CD4-positive, alpha-beta T cell (primary cell): ENCODE measurements at regions not wholly inside any gene's neighbourhood (a gene's known extent, or its start where the extent isn't known, plus 50 kb on each side); places are given as distances from the start of the nearest gene placed in this dataset.

Source experiments
- ATAC-seq: fragments of 200-7000 bp; cut with Tn5 transposase; one replicate; pipeline ENCODE4 v1.10.0; 2022; ENCODE audit warnings: mild to moderate bottlenecking; ENCODE audit not compliant: poor library complexity
- CTCF ChIA-PET: fragments of 350-600 bp; sonication (Branson Sonifier 250); formaldehyde crosslinking; loops from one replicate; lab custom pipeline; 2021; ENCODE audit warnings: antibody characterized with exemption, inconsistent platforms; lab: Charles Lee
- POLR2A ChIA-PET: fragments of 350-600 bp; sonication (Branson Sonifier 250); formaldehyde crosslinking; loops from one replicate; lab custom pipeline; 2021; ENCODE audit warnings: antibody characterized with exemption, inconsistent platforms; lab: Charles Lee
- DNase-seq, 14 experiments: peaks; one replicate each; pipeline ENCODE4 v3.0.0-alpha.2; 2013 to 2020; ENCODE audit warnings: mixed read lengths in 2 of 14
- H3K27ac ChIP-seq, 2 donors: one replicate each; pipeline versions ENCODE4 v1.5.1 to v1.7.0; 2013; ENCODE audit warnings: low read length in 2 of 2, low read depth in 1 of 2, mild to moderate bottlenecking in 1 of 2
- H3K27me3 ChIP-seq, 2 experiments: 1 replicate in 1 of 2; 2 replicates in 1 of 2; pipeline versions ENCODE4 v1.6.1 to v1.7.0; 2013; ENCODE audit warnings: low read length in 2 of 2, control low read depth in 1 of 2, mild to moderate bottlenecking in 1 of 2, moderate library complexity in 1 of 2; ENCODE audit not compliant: insufficient read depth in 2 of 2, control insufficient read depth in 1 of 2
- H3K36me3 ChIP-seq: one replicate; pipeline ENCODE4 v1.6.1; 2013; ENCODE audit warnings: low read length, control low read depth; ENCODE audit not compliant: insufficient read depth
- H3K4me1 ChIP-seq: one replicate; pipeline ENCODE4 v1.6.1; 2013; ENCODE audit warnings: low read length, control low read depth; ENCODE audit not compliant: insufficient read depth
- H3K4me3 ChIP-seq: one replicate; pipeline ENCODE4 v1.5.1; 2013; ENCODE audit warnings: mild to moderate bottlenecking, low read length, moderate library complexity
- H3K9me3 ChIP-seq, 2 experiments: 1 replicate in 1 of 2; 2 replicates in 1 of 2; pipeline versions ENCODE4 v1.6.1 to v1.7.0; 2013; ENCODE audit warnings: low read length in 2 of 2, mild to moderate bottlenecking in 2 of 2, control low read depth in 1 of 2, moderate library complexity in 1 of 2; ENCODE audit not compliant: control insufficient read depth in 1 of 2, insufficient read depth in 1 of 2
- H3K27ac Mint-ChIP-seq: one replicate; pipeline ENCODE4 v1.8.0; 2020; ENCODE audit warnings: mixed read lengths
- H3K27me3 Mint-ChIP-seq: one replicate; pipeline ENCODE4 v1.8.0; 2021; ENCODE audit warnings: mixed read lengths
- H3K36me3 Mint-ChIP-seq: one replicate; pipeline ENCODE4 v1.8.0; 2021; ENCODE audit warnings: low read depth, mixed read lengths
- H3K4me1 Mint-ChIP-seq: one replicate; pipeline ENCODE4 v1.8.0; 2021; ENCODE audit warnings: low read depth, mixed read lengths
- H3K4me3 Mint-ChIP-seq: one replicate; pipeline ENCODE4 v1.8.0; 2020; ENCODE audit warnings: mild to moderate bottlenecking, mixed read lengths
- H3K9me3 Mint-ChIP-seq: one replicate; pipeline ENCODE4 v1.8.0; 2020; ENCODE audit warnings: mixed read lengths
- intact Hi-C, 2 experiments: fragments of 100-400 bp; cut with DNase I in 1 of 2; cut with micrococcal nuclease in 1 of 2; formaldehyde crosslinking; loops; one replicate each; pipeline versions ENCODE4 v1.15.1 to v1.9.0; 2023 to 2025; cut with DNase I, micrococcal nuclease
- TF ChIP-seq, protein P1 (sequence below): fragments of 200-600 bp; IDR thresholded peaks from one replicate; pipeline ENCODE4 v1.8.0; 2022; ENCODE audit warnings: antibody characterized with exemption, mild to moderate bottlenecking

DNA sequence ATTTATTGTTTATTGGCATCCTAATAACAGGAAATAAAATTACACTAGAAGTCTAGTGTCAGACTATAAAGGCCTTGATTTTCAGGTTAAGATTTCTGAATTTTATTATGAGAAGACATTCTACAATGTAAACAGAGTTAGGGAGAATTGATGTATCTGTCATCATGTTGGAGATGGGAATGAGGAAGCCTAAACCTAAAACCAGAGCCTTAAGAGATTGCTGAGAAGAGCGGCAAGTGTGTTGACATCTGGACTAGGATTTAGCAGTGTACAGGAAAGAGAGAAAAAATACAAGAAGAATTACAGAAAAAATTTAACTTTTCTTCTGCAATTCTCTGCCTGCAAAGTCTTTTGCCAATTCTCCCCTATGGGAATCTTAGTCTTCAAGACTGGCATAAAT, 525.5 kb downstream of the NR2F1-AS1 start:
- no peaks in the 10 kb centered on the region for H3K9me3 ChIP-seq
- no peaks in the 10 kb centered on the region for H3K4me1 ChIP-seq
- intact Hi-C loops = no loop called here
- H3K4me3 ChIP-seq = no peak overlapping the region
- no peak overlapping the region for H3K27ac ChIP-seq
- DNase-seq (no peak), ATAC-seq (no peak)
- no peaks in the 10 kb centered on the region for H3K36me3 ChIP-seq
- no peaks in the 10 kb centered on the region for H3K27me3 ChIP-seq
- H3K4me1 Mint-ChIP-seq = no peaks in the 10 kb centered on the region
- TF ChIP-seq, protein P1, sequence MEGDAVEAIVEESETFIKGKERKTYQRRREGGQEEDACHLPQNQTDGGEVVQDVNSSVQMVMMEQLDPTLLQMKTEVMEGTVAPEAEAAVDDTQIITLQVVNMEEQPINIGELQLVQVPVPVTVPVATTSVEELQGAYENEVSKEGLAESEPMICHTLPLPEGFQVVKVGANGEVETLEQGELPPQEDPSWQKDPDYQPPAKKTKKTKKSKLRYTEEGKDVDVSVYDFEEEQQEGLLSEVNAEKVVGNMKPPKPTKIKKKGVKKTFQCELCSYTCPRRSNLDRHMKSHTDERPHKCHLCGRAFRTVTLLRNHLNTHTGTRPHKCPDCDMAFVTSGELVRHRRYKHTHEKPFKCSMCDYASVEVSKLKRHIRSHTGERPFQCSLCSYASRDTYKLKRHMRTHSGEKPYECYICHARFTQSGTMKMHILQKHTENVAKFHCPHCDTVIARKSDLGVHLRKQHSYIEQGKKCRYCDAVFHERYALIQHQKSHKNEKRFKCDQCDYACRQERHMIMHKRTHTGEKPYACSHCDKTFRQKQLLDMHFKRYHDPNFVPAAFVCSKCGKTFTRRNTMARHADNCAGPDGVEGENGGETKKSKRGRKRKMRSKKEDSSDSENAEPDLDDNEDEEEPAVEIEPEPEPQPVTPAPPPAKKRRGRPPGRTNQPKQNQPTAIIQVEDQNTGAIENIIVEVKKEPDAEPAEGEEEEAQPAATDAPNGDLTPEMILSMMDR = no peak
- H3K27me3 Mint-ChIP-seq = no peaks in the 10 kb centered on the region
- no peak overlapping the region for H3K27ac Mint-ChIP-seq
- no peak overlapping the region for H3K4me3 Mint-ChIP-seq
- CTCF ChIA-PET = no interaction called here
- H3K9me3 Mint-ChIP-seq = no peaks in the 10 kb centered on the region
- H3K36me3 Mint-ChIP-seq = no peaks in the 10 kb centered on the region
- POLR2A ChIA-PET = no interaction called here

DNA sequence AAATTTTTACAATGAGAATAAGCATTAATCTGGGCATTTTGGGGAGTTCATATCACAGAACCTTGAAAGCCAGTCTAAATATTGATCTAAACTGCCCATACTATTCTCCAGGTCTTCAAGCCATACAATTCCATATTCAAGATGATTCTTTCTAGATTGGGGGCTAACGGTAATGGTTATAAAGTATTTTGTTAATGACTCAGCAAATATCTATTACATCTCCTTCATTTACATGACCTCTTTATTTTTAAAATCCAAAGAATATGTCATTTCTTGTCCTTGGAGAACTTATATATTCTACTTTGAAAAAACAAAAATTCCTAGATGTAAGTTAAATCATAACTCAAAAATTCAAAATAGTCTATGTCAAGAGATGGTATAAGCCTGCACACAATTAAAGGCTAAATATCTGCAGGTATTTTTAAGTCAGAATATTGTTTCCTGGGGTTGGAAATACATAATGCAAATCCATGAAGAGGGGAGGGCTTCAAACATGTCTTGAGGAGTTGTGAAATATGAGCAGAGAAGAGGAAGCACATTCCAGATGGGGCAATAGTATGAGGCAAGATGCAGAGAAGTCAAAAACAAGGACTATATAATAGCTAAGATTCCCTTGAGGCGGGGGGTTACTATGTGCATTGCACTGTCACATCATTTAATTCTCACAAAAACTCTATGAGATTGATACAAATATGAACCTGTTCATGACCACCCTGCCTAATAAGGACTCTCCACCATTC, 526.4 kb downstream of the NR2F1-AS1 start:
- intact Hi-C loops = no loop called here
- H3K4me1 ChIP-seq = no peaks in the 10 kb centered on the region
- H3K4me1 Mint-ChIP-seq = no peaks in the 10 kb centered on the region
- no peaks in the 10 kb centered on the region for H3K27me3 Mint-ChIP-seq
- no peaks in the 10 kb centered on the region for H3K27me3 ChIP-seq
- no peaks in the 10 kb centered on the region for H3K9me3 Mint-ChIP-seq
- no peaks in the 10 kb centered on the region for H3K9me3 ChIP-seq
- no peak overlapping the region for H3K4me3 Mint-ChIP-seq
- H3K36me3 ChIP-seq = no peaks in the 10 kb centered on the region
- H3K27ac ChIP-seq = no peak overlapping the region
- no peaks in the 10 kb centered on the region for H3K36me3 Mint-ChIP-seq
- ATAC-seq = no peak
- CTCF ChIA-PET = no interaction called here
- no peak for DNase-seq
- no peak overlapping the region for H3K27ac Mint-ChIP-seq
- POLR2A ChIA-PET = no interaction called here
- TF ChIP-seq, protein P1 = no peak
- H3K4me3 ChIP-seq = no peak overlapping the region

DNA sequence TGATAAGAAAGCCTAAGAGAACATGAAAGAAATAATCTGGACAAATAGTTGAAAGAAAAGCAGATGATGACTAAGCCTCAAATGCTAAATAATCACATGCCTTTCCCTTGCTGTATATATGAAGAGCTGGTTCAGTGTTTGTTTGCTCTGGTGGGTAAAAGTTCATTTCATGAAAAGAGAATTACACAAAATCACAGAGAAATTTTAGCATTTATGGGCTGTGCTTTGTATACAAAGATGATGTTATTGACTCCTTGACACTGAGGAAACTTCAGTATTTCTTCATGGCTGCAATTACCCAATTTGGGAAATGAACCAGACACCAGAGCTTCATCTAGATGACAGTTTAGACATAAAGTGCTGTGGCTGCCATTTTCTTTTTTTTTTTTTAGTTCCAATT, 527.2 kb downstream of the NR2F1-AS1 start:
- H3K27me3 Mint-ChIP-seq = no peaks in the 10 kb centered on the region
- no peak for DNase-seq
- CTCF ChIA-PET = no interaction called here
- Histone ChIP-seq H3K9me3 (no peaks in the 10 kb centered on the region), H3K4me1 (no peaks in the 10 kb centered on the region), H3K27me3 (no peaks in the 10 kb centered on the region), H3K36me3 (no peaks in the 10 kb centered on the region), H3K27ac (no peak overlapping the region), H3K4me3 (no peak overlapping the region)
- no peaks in the 10 kb centered on the region for H3K9me3 Mint-ChIP-seq
- no peak for ATAC-seq
- no peak overlapping the region for H3K4me3 Mint-ChIP-seq
- intact Hi-C loops = no loop called here
- H3K4me1 Mint-ChIP-seq = no peaks in the 10 kb centered on the region
- POLR2A ChIA-PET = no interaction called here
- H3K36me3 Mint-ChIP-seq = no peaks in the 10 kb centered on the region
- TF ChIP-seq, protein P1 = no peak
- H3K27ac Mint-ChIP-seq = no peak overlapping the region
